Fibroblast of lung (primary cell): ENCODE measurements at regions not wholly inside any gene's neighbourhood (a gene's known extent, or its start where the extent isn't known, plus 50 kb on each side); places are given as distances from the start of the nearest gene placed in this dataset.

ENCODE experiments used
- DNase-seq, 2 donors: peaks; one replicate each; pipeline versions ENCODE4 v3.0.0 to v3.0.0-alpha.2; 2010; ENCODE audit warnings: low read depth in 2 of 2
- H2AFZ ChIP-seq: 2 replicates; pipeline ENCODE4 v1.5.1; 2012; ENCODE audit warnings: low read length, control low read depth, inconsistent platforms
- H3K27ac ChIP-seq: 2 replicates; pipeline ENCODE4 v1.5.1; 2011; ENCODE audit warnings: low read length, control low read depth; ENCODE audit not compliant: insufficient read depth
- H3K27me3 ChIP-seq: 2 replicates; pipeline ENCODE4 v1.5.1; 2011; ENCODE audit warnings: mild to moderate bottlenecking, low read length; ENCODE audit not compliant: control insufficient read depth, insufficient read depth
- H3K36me3 ChIP-seq: 2 replicates; pipeline ENCODE4 v1.5.1; 2011; ENCODE audit warnings: low read length; ENCODE audit not compliant: control insufficient read depth, insufficient read depth
- H3K4me1 ChIP-seq: 2 replicates; pipeline ENCODE4 v1.5.1; 2011; ENCODE audit warnings: low read length; ENCODE audit not compliant: control insufficient read depth, insufficient read depth; ENCODE audit errors: extremely low read depth
- H3K4me2 ChIP-seq: 2 replicates; pipeline ENCODE4 v1.5.1; 2011; ENCODE audit warnings: low read length, control low read depth; ENCODE audit not compliant: insufficient read depth; ENCODE audit errors: extremely low read depth
- H3K4me3 ChIP-seq, 4 experiments: fragments of 200-600 bp in 1 of 4; sonication (generic) in 1 of 4; replicated peaks in 1 of 4; 2 replicates each; pipeline ENCODE4 v1.5.1; 2011 to 2016; ENCODE audit warnings: low read length in 4 of 4, low read depth in 3 of 4, mild to moderate bottlenecking in 3 of 4, control low read depth in 2 of 4, inconsistent platforms in 1 of 4, mixed read lengths in 1 of 4; ENCODE audit not compliant: insufficient read depth in 1 of 4; ENCODE audit errors: control extremely low read depth in 1 of 4
- H3K79me2 ChIP-seq: 2 replicates; pipeline ENCODE4 v1.5.1; 2012; ENCODE audit warnings: mild to moderate bottlenecking, low read length, inconsistent platforms; ENCODE audit not compliant: control insufficient read depth, insufficient read depth
- H3K9ac ChIP-seq: 2 replicates; pipeline ENCODE4 v1.5.1; 2011; ENCODE audit warnings: mild to moderate bottlenecking, low read length, control low read depth; ENCODE audit not compliant: insufficient read depth
- H3K9me3 ChIP-seq: 2 replicates; pipeline ENCODE4 v1.5.1; 2012; ENCODE audit warnings: low read depth, low read length; ENCODE audit not compliant: control insufficient read depth, insufficient read depth
- H4K20me1 ChIP-seq: 2 replicates; pipeline ENCODE4 v1.5.1; 2011; ENCODE audit warnings: low read length; ENCODE audit not compliant: control insufficient read depth, insufficient read depth; ENCODE audit errors: extremely low read depth
- EZH2 ChIP-seq: IDR thresholded peaks from 2 replicates; pipeline ENCODE4 v1.5.1; 2012; ENCODE audit warnings: low read length, control low read depth, mild to moderate bottlenecking; ENCODE audit errors: missing control alignments
- TF ChIP-seq, protein P1 (sequence below), 2 donors: IDR thresholded peaks in 1 of 2; conservative IDR thresholded peaks in 1 of 2; 1 replicate in 1 of 2; 2 replicates in 1 of 2; pipeline ENCODE4 v1.5.1; 2011 to 2012; ENCODE audit warnings: low read length in 2 of 2, control low read depth in 1 of 2, inconsistent platforms in 1 of 2, low read depth in 1 of 2, mild to moderate bottlenecking in 1 of 2

DNA sequence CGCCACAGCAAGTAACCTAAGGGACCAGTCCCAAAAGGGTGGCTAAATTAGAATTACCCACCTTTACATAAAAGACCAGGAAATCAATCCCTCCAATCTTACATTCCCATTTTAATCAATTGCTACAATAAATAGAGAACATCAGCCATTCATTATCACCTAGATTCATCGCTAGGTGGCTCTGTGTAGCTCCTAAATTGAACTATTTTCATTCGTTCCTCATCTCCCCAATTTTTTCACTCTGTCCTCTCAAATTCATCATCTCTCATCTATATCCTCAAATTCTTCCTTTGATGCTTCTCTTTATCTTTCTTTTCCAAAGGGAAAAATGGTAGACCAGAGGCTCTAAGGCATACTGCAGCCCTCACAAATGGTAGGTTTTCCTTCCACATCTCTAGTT is 108.2 kb upstream of the TNC start:
- no peaks in the 10 kb centered on the region for H4K20me1 ChIP-seq
- no peaks in the 10 kb centered on the region for H3K36me3 ChIP-seq
- H3K4me3 ChIP-seq: no peak overlapping the region
- no peaks in the 10 kb centered on the region for H3K27me3 ChIP-seq
- DNase-seq: no peak
- H3K9ac ChIP-seq: no peak overlapping the region
- no peaks in the 10 kb centered on the region for H3K79me2 ChIP-seq
- H3K4me2 ChIP-seq: no peak overlapping the region
- TF ChIP-seq EZH2: no peak
- TF ChIP-seq, protein P1, sequence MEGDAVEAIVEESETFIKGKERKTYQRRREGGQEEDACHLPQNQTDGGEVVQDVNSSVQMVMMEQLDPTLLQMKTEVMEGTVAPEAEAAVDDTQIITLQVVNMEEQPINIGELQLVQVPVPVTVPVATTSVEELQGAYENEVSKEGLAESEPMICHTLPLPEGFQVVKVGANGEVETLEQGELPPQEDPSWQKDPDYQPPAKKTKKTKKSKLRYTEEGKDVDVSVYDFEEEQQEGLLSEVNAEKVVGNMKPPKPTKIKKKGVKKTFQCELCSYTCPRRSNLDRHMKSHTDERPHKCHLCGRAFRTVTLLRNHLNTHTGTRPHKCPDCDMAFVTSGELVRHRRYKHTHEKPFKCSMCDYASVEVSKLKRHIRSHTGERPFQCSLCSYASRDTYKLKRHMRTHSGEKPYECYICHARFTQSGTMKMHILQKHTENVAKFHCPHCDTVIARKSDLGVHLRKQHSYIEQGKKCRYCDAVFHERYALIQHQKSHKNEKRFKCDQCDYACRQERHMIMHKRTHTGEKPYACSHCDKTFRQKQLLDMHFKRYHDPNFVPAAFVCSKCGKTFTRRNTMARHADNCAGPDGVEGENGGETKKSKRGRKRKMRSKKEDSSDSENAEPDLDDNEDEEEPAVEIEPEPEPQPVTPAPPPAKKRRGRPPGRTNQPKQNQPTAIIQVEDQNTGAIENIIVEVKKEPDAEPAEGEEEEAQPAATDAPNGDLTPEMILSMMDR (conservative IDR thresholded peaks at IDR 0.05 in 1 of 2, IDR thresholded peaks at IDR 0.05 in 1 of 2; ENCODE audit: low read depth in 1 of 2, low read length in 2 of 2): no peak
- H3K27ac ChIP-seq: no peak overlapping the region
- H3K4me1 ChIP-seq: no peaks in the 10 kb centered on the region
- H2AFZ ChIP-seq: no peak overlapping the region
- H3K9me3 ChIP-seq: no peaks in the 10 kb centered on the region

DNA sequence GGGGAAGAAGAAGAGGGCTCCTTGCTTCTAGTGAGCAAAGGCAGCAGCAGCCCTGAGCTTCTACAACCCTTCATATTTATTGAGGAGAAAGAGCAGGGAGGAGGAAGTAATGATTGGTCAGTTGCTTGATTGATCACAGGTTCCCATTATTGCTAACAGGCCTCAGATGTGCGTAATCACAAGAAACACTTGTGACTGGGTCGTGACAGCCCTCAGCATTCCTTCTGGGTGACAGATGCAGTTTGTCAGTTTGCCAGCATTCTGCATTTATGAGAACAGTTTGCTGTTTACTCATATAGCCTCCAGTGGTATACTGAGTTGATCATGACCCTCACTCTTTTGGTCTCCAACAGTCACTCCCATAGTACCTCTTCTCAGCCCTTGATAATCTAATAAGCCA is 111.5 kb upstream of the TNC start:
- H3K4me1 ChIP-seq: peaks cover 8% of the 10 kb centered on the region
- H3K27ac ChIP-seq: no peak overlapping the region
- DNase-seq: peak; percentile 28 to 37
- H3K4me3 ChIP-seq: no peak overlapping the region
- H3K4me2 ChIP-seq: no peak overlapping the region
- no peaks in the 10 kb centered on the region for H3K9me3 ChIP-seq
- H4K20me1 ChIP-seq: no peaks in the 10 kb centered on the region
- H3K79me2 ChIP-seq: no peaks in the 10 kb centered on the region
- H3K36me3 ChIP-seq: no peaks in the 10 kb centered on the region
- TF ChIP-seq EZH2: no peak
- TF ChIP-seq, protein P1 (conservative IDR thresholded peaks at IDR 0.05 in 1 of 2, IDR thresholded peaks at IDR 0.05 in 1 of 2; ENCODE audit: low read depth in 1 of 2, low read length in 2 of 2): no peak
- no peak overlapping the region for H2AFZ ChIP-seq
- H3K27me3 ChIP-seq: no peaks in the 10 kb centered on the region
- no peak overlapping the region for H3K9ac ChIP-seq

DNA sequence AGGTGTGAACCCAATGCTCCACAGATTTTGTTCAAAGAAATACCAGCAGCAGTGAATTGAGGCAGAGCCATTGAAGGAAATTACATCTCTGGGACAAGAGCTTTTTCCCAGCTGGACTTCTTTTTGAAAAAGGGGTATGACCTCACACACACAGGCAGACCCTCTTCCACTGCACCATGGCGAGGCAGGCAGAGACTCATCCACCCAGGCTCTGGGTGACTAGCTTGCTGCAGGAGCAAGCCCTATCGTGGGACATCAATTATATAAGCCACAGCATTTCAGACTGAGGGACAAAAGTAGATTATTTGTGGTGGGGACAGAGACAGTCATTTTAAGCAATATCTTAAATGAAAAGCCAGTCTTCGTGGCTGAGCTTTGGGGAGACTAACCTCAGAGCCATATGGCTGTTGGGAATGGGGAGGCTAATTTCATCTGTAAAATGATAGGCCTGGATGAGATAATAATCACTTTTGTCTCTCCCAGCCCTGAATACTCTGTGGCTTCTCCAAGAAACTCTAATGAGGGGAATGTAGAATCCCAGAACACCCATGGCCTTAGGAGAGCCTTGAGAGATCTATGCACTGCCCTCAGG is 113.1 kb upstream of the TNC start:
- H3K4me3 ChIP-seq: no peak overlapping the region
- TF ChIP-seq, protein P1 (conservative IDR thresholded peaks at IDR 0.05 in 1 of 2, IDR thresholded peaks at IDR 0.05 in 1 of 2; ENCODE audit: low read depth in 1 of 2, low read length in 2 of 2): no peak
- no peak for TF ChIP-seq EZH2
- H3K36me3 ChIP-seq: no peaks in the 10 kb centered on the region
- H3K27ac ChIP-seq: no peak overlapping the region
- H4K20me1 ChIP-seq: no peaks in the 10 kb centered on the region
- no peak for DNase-seq
- H3K9ac ChIP-seq: no peak overlapping the region
- no peak overlapping the region for H2AFZ ChIP-seq
- H3K4me2 ChIP-seq: no peak overlapping the region
- H3K9me3 ChIP-seq: no peaks in the 10 kb centered on the region
- no peaks in the 10 kb centered on the region for H3K27me3 ChIP-seq
- peaks cover 10% of the 10 kb centered on the region for H3K4me1 ChIP-seq
- no peaks in the 10 kb centered on the region for H3K79me2 ChIP-seq
